K562 (cell line): ENCODE measurements at regions not wholly inside any gene's neighbourhood (a gene's known extent, or its start where the extent isn't known, plus 50 kb on each side); places are given as distances from the start of the nearest gene placed in this dataset.

Source experiments
- ATAC-seq: fragments of 200-7000 bp; cut with Tn5 transposase; 3 replicates; pipeline ENCODE4 v1.9.1; 2020; ENCODE audit warnings: moderate library complexity
- BruUV-seq: library from RNA; stranded (reverse); fragments of 400-500 nt; replicated peaks from 2 replicates; lab custom pipeline; 2021; lab: Mats Ljungman, UMichigan
- CTCF ChIA-PET: fragments of 300-600 bp; formaldehyde crosslinking; extraction: SDS; loops from one replicate; lab custom pipeline; 2021; ENCODE audit warnings: low intra/inter-chr PET ratio; lab: Yijun Ruan, JAX
- POLR2A ChIA-PET: fragments of 300-600, 350-650 bp; sonication (Branson Sonifier 250); formaldehyde crosslinking; extraction: SDS; loops from one replicate; lab custom pipeline; 2021; ENCODE audit warnings: antibody characterized with exemption, inconsistent platforms; lab: Yijun Ruan, JAX
- DNase-seq, 4 experiments: peaks; one replicate each; pipeline versions ENCODE4 v3.0.0 to v3.0.0-alpha.2; 2011 to 2018; ENCODE audit warnings: low spot score in 3 of 4, mixed read lengths in 3 of 4; ENCODE audit errors: extremely low read depth in 1 of 4
- FAIRE-seq: peaks from 2 replicates; lab custom pipeline; 2011; peaks lifted over from hg19 to GRCh38; lab: Jason Lieb, UNC
- H2AFZ ChIP-seq: 2 replicates; pipeline ENCODE4 v1.6.0; 2011; ENCODE audit warnings: low read depth, low read length, control low read depth, inconsistent platforms
- H3K27ac ChIP-seq: fragments of 200-600 bp; 3 replicates; pipeline ENCODE4 v1.8.0; 2011; ENCODE audit warnings: low read depth, mild to moderate bottlenecking, control low read depth, inconsistent platforms, low read length, moderate library complexity, mixed read lengths; ENCODE audit errors: extremely low read depth
- H3K27me3 ChIP-seq, 2 experiments: fragments of 300-600 bp in 1 of 2; 2 replicates in 1 of 2; 3 replicates in 1 of 2; pipeline versions ENCODE4 v1.6.0 to v1.8.0; 2011; ENCODE audit warnings: inconsistent platforms in 2 of 2, low read length in 2 of 2, mild to moderate bottlenecking in 1 of 2, mixed read lengths in 1 of 2, moderate library complexity in 1 of 2; ENCODE audit not compliant: control insufficient read depth in 2 of 2, insufficient read depth in 2 of 2
- H3K36me3 ChIP-seq: fragments of 300-600 bp; 3 replicates; pipeline ENCODE4 v1.8.0; 2011; ENCODE audit warnings: mild to moderate bottlenecking, low read length, inconsistent platforms; ENCODE audit not compliant: control insufficient read depth, insufficient read depth
- H3K4me1 ChIP-seq, 2 experiments: fragments of 200-600 bp in 1 of 2; replicated peaks in 1 of 2; 2 replicates in 1 of 2; 3 replicates in 1 of 2; pipeline versions ENCODE4 v1.5.1 to v1.8.0; 2011; ENCODE audit warnings: inconsistent platforms in 2 of 2, low read length in 2 of 2, mild to moderate bottlenecking in 1 of 2, mixed read lengths in 1 of 2, moderate library complexity in 1 of 2; ENCODE audit not compliant: control insufficient read depth in 2 of 2, insufficient read depth in 2 of 2
- H3K4me2 ChIP-seq: 2 replicates; pipeline ENCODE4 v1.6.1; 2011; ENCODE audit warnings: low read length, control low read depth, inconsistent platforms, mixed read lengths; ENCODE audit not compliant: insufficient read depth
- H3K4me3 ChIP-seq: fragments of 200-600 bp; sonication (generic), shearing (Covaris generic); 2 replicates; pipeline ENCODE4 v1.5.1; 2016; ENCODE audit warnings: control low read depth, inconsistent platforms
- H3K79me2 ChIP-seq: fragments of 200-600 bp; 3 replicates; pipeline ENCODE4 v1.8.0; 2011; ENCODE audit warnings: low read length, inconsistent platforms; ENCODE audit not compliant: control insufficient read depth, insufficient read depth
- H3K9ac ChIP-seq, 2 experiments: 2 replicates each; pipeline versions ENCODE4 v1.6.0 to v1.6.1; 2011; ENCODE audit warnings: low read depth in 2 of 2, low read length in 2 of 2, control low read depth in 1 of 2, inconsistent platforms in 1 of 2, mild to moderate bottlenecking in 1 of 2, mixed read lengths in 1 of 2; ENCODE audit not compliant: insufficient read depth in 1 of 2
- H3K9me1 ChIP-seq: one replicate; pipeline ENCODE4 v1.6.0; 2011; ENCODE audit warnings: inconsistent platforms, mild to moderate bottlenecking, low read length, moderate library complexity; ENCODE audit not compliant: control insufficient read depth, insufficient read depth
- H3K9me3 ChIP-seq: replicated peaks from 2 replicates; pipeline ENCODE4 v1.5.1; 2011; ENCODE audit warnings: low read depth, low read length, inconsistent platforms; ENCODE audit not compliant: control insufficient read depth, insufficient read depth
- H4K20me1 ChIP-seq: replicated peaks from 2 replicates; pipeline ENCODE4 v1.6.1; 2011; ENCODE audit warnings: low read length, inconsistent platforms, mixed read lengths; ENCODE audit not compliant: control insufficient read depth, insufficient read depth
- CEBPZ ChIP-seq: fragments of 150-350 bp; IDR thresholded peaks from 2 replicates; pipeline ENCODE4 v1.6.1; 2014; ENCODE audit warnings: low read depth, mild to moderate bottlenecking, low read length, borderline replicate concordance
- CLOCK ChIP-seq: fragments of 250-450 bp; sonication (Bioruptor Pico); IDR thresholded peaks from 2 replicates; pipeline ENCODE4 v1.4.0; 2020; ENCODE audit warnings: mild to moderate bottlenecking, moderate library complexity, borderline replicate concordance
- GATAD2B ChIP-seq: fragments of 450-650 bp; IDR thresholded peaks from 2 replicates; pipeline ENCODE4 v1.6.1; 2017; ENCODE audit warnings: mild to moderate bottlenecking, borderline replicate concordance
- MXI1 ChIP-seq: IDR thresholded peaks from 2 replicates; pipeline ENCODE4 v1.6.1; 2011; ENCODE audit warnings: low read depth, mild to moderate bottlenecking, improper control_type of control experiment, low read length
- REST ChIP-seq, 2 experiments: fragments of 450-650 bp; formaldehyde crosslinking in 1 of 2; IDR thresholded peaks; 2 replicates each; pipeline versions ENCODE4 v1.4.0 to v1.6.1; 2014 to 2020; ENCODE audit warnings: mild to moderate bottlenecking in 2 of 2, borderline replicate concordance in 1 of 2, low read depth in 1 of 2
- ZNF197 ChIP-seq: fragments of 200-800 bp; sonication (Bioruptor generic); IDR thresholded peaks from 2 replicates; pipeline ENCODE4 v1.6.1; 2016; ENCODE audit warnings: low read depth, missing genetic modification characterization, missing compliant biosample characterization
- WGBS: fragments of 100-300 bp; shearing (Covaris generic); methylation state at CpG from one replicate; pipeline ENCODE4 v1.1.6; 2016; ENCODE audit warnings: low coverage, mixed read lengths; ENCODE audit not compliant: insufficient coverage; ENCODE audit errors: missing lambda C conversion rate; 5-methylcytosine and 5-hydroxymethylcytosine counted together
- in situ Hi-C: fragments of 300-500 bp; cut with MboI; formaldehyde crosslinking; loops from 4 replicates; pipeline ENCODE4 v1.15.0; 2018; ENCODE audit warnings: inconsistent platforms, mixed read lengths
- intact Hi-C: fragments of 100-400 bp; cut with micrococcal nuclease; formaldehyde crosslinking; loops from 2 replicates; pipeline ENCODE4 v1.14.2; 2022

GRCh38 chr5:96147866-96148265 lies 186.2 kb upstream of the ELL2 start:
- no peak overlapping the region for H3K9ac ChIP-seq
- DNase-seq = no peak
- no peaks in the 10 kb centered on the region for H3K4me1 ChIP-seq
- ATAC-seq = no peak
- H3K27me3 ChIP-seq = no peaks in the 10 kb centered on the region
- H4K20me1 ChIP-seq = no peaks in the 10 kb centered on the region
- H3K4me2 ChIP-seq = no peak overlapping the region
- FAIRE-seq = no peak
- in situ Hi-C loops (no loop called here), intact Hi-C loops (no loop called here)
- no peak overlapping the region for H2AFZ ChIP-seq
- CTCF ChIA-PET = no interaction called here
- H3K9me1 ChIP-seq = no peaks in the 10 kb centered on the region
- no peak overlapping the region for H3K27ac ChIP-seq
- POLR2A ChIA-PET = no interaction called here
- no peaks in the 10 kb centered on the region for H3K36me3 ChIP-seq
- WGBS = 2% methylated on average over 2 of the region's 2 CpGs
- H3K9me3 ChIP-seq = no peaks in the 10 kb centered on the region
- no TSS peak for BruUV-seq
- H3K79me2 ChIP-seq = no peaks in the 10 kb centered on the region
- H3K4me3 ChIP-seq = no peak overlapping the region
- TF ChIP-seq CEBPZ (no peak), REST (IDR thresholded peaks at IDR 0.05; ENCODE audit: borderline replicate concordance) (no peak), REST (CRISPR knock-in tag; IDR thresholded peaks at IDR 0.05; ENCODE audit: low read depth) (no peak), GATAD2B (no peak), CLOCK (no peak), ZNF197 (CRISPR knock-in tag) (no peak), MXI1 (no peak)
